ENCODE measurements at regions not wholly inside any gene's neighbourhood (a gene's known extent, or its start where the extent isn't known, plus 50 kb on each side); places are given as distances from the start of the nearest gene placed in this dataset.
"Not testable (repeated sequence)": the region's sequence is repeated elsewhere in the genome, so short reads cannot be mapped to it uniquely, and the experiment has no call there.

GRCh38 chr2:194735837-194736542, 921.0 kb upstream of the SLC39A10 start:
- no peak for DNase-seq

- no peak for DNase-seq
These were observed 926.8 kb upstream of the SLC39A10 start for GRCh38 chr2:194730266-194730665.

- DNase-seq, result no peak
These were observed 931.9 kb upstream of the SLC39A10 start for GRCh38 chr2:194725169-194725568.

GRCh38 chr2:194723446-194723845, 933.6 kb upstream of the SLC39A10 start:
- no peak for DNase-seq

GRCh38 chr2:194721227-194721626, 935.8 kb upstream of the SLC39A10 start:
- DNase-seq, result no peak

GRCh38 chr2:194720462-194720861, 936.6 kb upstream of the SLC39A10 start:
- DNase-seq, result no peak

GRCh38 chr2:194718881-194719280, 938.1 kb upstream of the SLC39A10 start:
- peak; percentile 26 for DNase-seq

- no peak for DNase-seq
These were observed 942.5 kb upstream of the SLC39A10 start for GRCh38 chr2:194714541-194714940.

GRCh38 chr2:194709840-194710239, 947.2 kb upstream of the SLC39A10 start:
- DNase-seq, result no peak

- DNase-seq, result no peak
These were observed 950.8 kb upstream of the SLC39A10 start for GRCh38 chr2:194706179-194706578.

GRCh38 chr2:194705398-194705797, 951.6 kb upstream of the SLC39A10 start:
- DNase-seq, result no peak

GRCh38 chr2:194700726-194701125, 956.3 kb upstream of the SLC39A10 start:
- no peak for DNase-seq

- no peak for DNase-seq
These were observed 956.9 kb upstream of the SLC39A10 start for GRCh38 chr2:194700116-194700515.

GRCh38 chr2:194698012-194698411, 959.0 kb upstream of the SLC39A10 start:
- DNase-seq, result no peak

- DNase-seq, result no peak
These were observed 959.6 kb upstream of the SLC39A10 start for GRCh38 chr2:194697439-194697838.

- DNase-seq, result no peak
These were observed 960.3 kb upstream of the SLC39A10 start for GRCh38 chr2:194696690-194697089.

GRCh38 chr2:194686569-194686968, 970.5 kb upstream of the SLC39A10 start:
- DNase-seq, result no peak

- no peak for DNase-seq
These were observed 983.0 kb upstream of the SLC39A10 start for GRCh38 chr2:194674043-194674442.

GRCh38 chr2:194672994-194673393, 984.0 kb upstream of the SLC39A10 start:
- no peak for DNase-seq

- DNase-seq, result no peak
These were observed 995.6 kb upstream of the SLC39A10 start for GRCh38 chr2:194661431-194661830.

GRCh38 chr2:194639057-194639456, 1018.0 kb upstream of the SLC39A10 start:
- DNase-seq, result not testable (repeated sequence)

- no peak for DNase-seq
These were observed 1035.1 kb upstream of the SLC39A10 start for GRCh38 chr2:194621945-194622344.

- no peak for DNase-seq
These were observed 1037.7 kb upstream of the SLC39A10 start for GRCh38 chr2:194619366-194619765.

- no peak for DNase-seq
These were observed 1038.6 kb upstream of the SLC39A10 start for GRCh38 chr2:194618432-194618831.

GRCh38 chr2:194616334-194616733, 1040.7 kb upstream of the SLC39A10 start:
- DNase-seq, result no peak
